Ishikawa (cell line): ENCODE measurements at regions not wholly inside any gene's neighbourhood (a gene's known extent, or its start where the extent isn't known, plus 50 kb on each side); places are given as distances from the start of the nearest gene placed in this dataset.

Experiments
- CREB1 ChIP-seq: IDR thresholded peaks from 2 replicates; pipeline ENCODE4 v1.6.1; 2012; ENCODE audit warnings: low read depth
- EP300 ChIP-seq: IDR thresholded peaks from 2 replicates; pipeline ENCODE4 v1.6.1; 2012; ENCODE audit warnings: borderline replicate concordance
- MAX ChIP-seq: IDR thresholded peaks from 2 replicates; pipeline ENCODE4 v1.6.1; 2012
- NFIC ChIP-seq: IDR thresholded peaks from 2 replicates; pipeline ENCODE4 v1.6.1; 2012
- RAD21 ChIP-seq: IDR thresholded peaks from 2 replicates; pipeline ENCODE4 v1.6.1; 2012; ENCODE audit warnings: low read depth
- TAF1 ChIP-seq: IDR thresholded peaks from 2 replicates; pipeline ENCODE4 v1.6.1; 2012; ENCODE audit warnings: low read depth, mild to moderate bottlenecking
- TEAD4 ChIP-seq: IDR thresholded peaks from 2 replicates; pipeline ENCODE4 v1.6.1; 2012
- YY1 ChIP-seq: IDR thresholded peaks from 2 replicates; pipeline ENCODE4 v1.6.1; 2012; ENCODE audit warnings: low read depth

GRCh38 chr3:3240986-3241385 lies 61.5 kb upstream of the CRBN start:
- TF ChIP-seq RAD21 (no peak), TEAD4 (no peak), CREB1 (no peak), NFIC (no peak), TAF1 (no peak), EP300 (no peak), MAX (no peak), YY1 (no peak)
